ES-I3 (cell line): ENCODE measurements at regions not wholly inside any gene's neighbourhood (a gene's known extent, or its start where the extent isn't known, plus 50 kb on each side); places are given as distances from the start of the nearest gene placed in this dataset.

ENCODE experiments used
- H3K36me3 ChIP-seq: 2 replicates; pipeline ENCODE4 v1.6.1; 2013; ENCODE audit warnings: mild to moderate bottlenecking, low read length, control low read depth, moderate library complexity; ENCODE audit not compliant: insufficient read depth
- H3K4me1 ChIP-seq: 2 replicates; pipeline ENCODE4 v1.6.1; 2013; ENCODE audit warnings: mild to moderate bottlenecking, control low read depth, low read length; ENCODE audit not compliant: insufficient read depth
- H3K9ac ChIP-seq: 2 replicates; pipeline ENCODE4 v1.6.1; 2013; ENCODE audit warnings: low read depth, mild to moderate bottlenecking, low read length, moderate library complexity
- H3K9me3 ChIP-seq: 2 replicates; pipeline ENCODE4 v1.6.1; 2013; ENCODE audit warnings: mild to moderate bottlenecking, low read length, moderate library complexity; ENCODE audit not compliant: control insufficient read depth, insufficient read depth

DNA sequence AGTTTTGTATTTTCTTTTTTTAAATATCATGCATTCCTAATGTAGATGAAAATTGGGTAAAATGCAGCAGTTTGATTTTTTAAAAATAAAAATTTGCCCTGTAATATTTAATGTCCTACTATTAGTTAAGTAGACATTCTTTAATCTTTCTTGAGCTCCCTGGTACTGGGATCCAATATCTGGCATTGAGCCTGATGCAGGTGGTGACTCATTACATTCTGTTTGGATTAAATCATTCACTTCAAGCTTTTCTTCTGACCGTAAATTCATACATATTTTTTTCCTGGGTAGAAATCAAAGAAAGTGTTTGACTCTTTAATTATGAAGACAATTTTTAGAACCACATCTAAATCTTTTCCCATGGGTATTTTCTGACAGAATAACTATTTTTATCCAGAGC is 768.8 kb upstream of the SLC35B3 start:
- Histone ChIP-seq H3K4me1 (no peaks in the 10 kb centered on the region; the same call in 1 of the 2 replicates), H3K9ac (no peak overlapping the region), H3K36me3 (no peaks in the 10 kb centered on the region), H3K9me3 (no peaks in the 10 kb centered on the region)

DNA sequence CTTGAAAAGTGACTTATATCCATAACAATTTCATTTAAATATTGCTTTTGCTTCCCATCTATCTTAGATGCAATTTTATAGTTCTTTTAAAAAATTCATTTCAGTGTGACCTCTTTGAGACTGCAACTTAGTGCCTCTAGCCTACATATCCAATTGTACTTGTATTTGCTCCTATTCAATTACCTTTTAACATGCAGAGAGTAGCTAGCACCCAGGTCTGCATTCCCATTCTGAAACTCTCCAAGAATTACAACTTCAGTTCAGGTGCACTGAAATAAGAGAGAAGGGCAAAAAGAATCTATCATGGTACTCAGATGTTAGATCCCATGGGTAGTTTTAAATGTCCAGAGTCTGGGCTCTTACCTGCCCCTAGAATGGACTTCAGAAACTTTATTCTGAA is 765.4 kb upstream of the SLC35B3 start:
- Histone ChIP-seq H3K4me1 (no peaks in the 10 kb centered on the region; the same call in 1 of the 2 replicates), H3K9me3 (no peaks in the 10 kb centered on the region), H3K9ac (no peak overlapping the region), H3K36me3 (no peaks in the 10 kb centered on the region)

DNA sequence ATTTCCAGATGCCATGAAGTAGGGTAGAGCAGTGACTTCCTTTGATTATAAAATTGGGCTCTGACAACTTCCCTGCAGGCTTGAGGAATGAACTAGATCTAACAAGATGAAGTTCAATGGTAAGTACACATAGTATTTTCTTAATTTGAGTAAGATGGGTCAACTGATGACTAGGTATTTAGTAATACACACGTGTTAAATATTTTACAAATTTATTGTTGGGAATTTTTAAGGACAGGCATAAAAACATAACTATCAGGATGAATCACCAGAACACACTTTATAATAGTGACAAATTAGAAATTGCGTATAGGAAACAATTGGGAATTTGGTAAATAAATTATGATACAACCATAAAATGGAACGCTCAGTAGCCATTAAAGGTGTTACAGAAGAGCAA is 762.4 kb upstream of the SLC35B3 start:
- no peak overlapping the region for H3K9ac ChIP-seq
- no peaks in the 10 kb centered on the region for H3K9me3 ChIP-seq
- no peaks in the 10 kb centered on the region for H3K36me3 ChIP-seq
- H3K4me1 ChIP-seq: no peaks in the 10 kb centered on the region; the same call in 1 of the 2 replicates

DNA sequence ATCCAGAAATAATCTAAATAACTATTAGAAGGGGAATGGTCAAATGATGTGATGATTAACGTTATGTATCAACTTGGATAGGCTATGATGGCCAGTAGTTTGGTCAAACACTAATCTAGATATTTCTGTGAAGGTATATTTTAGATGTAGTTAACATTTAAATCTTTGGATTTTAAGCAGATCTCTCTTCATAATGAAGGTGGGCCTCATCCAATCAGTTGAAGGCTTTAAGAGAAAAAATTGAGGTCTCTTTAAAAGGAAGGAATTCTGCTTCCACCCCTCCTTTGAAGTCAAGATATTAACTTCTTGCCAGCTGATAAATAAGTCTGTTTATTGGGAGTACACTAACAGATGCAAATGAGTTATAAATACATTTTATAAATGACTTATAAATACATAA is 760.0 kb upstream of the SLC35B3 start:
- Histone ChIP-seq H3K36me3 (no peaks in the 10 kb centered on the region), H3K9me3 (no peaks in the 10 kb centered on the region), H3K9ac (no peak overlapping the region), H3K4me1 (no peaks in the 10 kb centered on the region; the same call in 1 of the 2 replicates)

DNA sequence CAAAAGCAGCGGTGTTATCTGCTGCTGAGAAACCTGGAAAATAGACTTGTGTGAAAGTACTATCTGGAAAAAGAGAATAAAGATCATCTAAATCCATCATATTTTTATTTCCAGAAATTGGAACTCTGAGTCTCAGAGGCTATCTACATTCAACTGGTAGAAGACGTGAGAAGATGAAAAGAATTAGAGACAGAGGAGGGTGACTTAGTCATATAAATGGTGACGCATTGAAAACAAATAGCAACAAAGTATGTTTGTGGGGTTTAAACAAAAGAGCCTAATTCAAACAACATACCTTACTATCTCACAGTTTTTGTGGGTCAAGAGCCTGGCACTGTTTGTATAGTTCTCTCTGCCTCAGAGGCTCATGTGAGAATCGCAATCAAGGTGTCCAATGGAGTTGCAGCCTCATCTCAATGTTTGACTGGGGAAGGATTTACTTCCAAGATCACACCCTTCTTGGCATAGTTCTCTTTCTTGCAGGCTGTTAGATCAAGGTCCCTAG is 757.1 kb upstream of the SLC35B3 start:
- Histone ChIP-seq H3K4me1 (no peaks in the 10 kb centered on the region), H3K36me3 (no peaks in the 10 kb centered on the region), H3K9ac (no peak overlapping the region), H3K9me3 (no peaks in the 10 kb centered on the region)

DNA sequence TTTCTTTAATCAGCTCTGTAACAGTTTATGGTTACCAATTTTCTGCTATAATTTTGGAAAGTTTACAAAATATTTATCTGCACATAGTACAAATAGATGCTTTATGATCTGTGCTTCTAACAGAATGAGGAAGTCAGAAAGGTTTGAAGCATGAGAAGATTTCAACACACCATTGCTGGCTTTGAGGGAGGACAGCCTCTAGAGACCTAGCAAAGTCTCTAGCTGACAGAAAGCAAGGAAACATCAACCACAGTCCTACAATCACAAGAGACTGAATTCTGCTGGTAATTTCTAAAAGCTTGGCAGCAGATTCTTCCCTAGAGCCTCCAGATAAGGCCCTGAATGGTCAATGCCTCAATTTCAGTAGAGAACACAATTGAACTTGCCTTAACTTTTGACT is 750.8 kb upstream of the SLC35B3 start:
- no peak overlapping the region for H3K9ac ChIP-seq
- H3K4me1 ChIP-seq: no peaks in the 10 kb centered on the region
- H3K9me3 ChIP-seq: no peaks in the 10 kb centered on the region
- no peaks in the 10 kb centered on the region for H3K36me3 ChIP-seq

DNA sequence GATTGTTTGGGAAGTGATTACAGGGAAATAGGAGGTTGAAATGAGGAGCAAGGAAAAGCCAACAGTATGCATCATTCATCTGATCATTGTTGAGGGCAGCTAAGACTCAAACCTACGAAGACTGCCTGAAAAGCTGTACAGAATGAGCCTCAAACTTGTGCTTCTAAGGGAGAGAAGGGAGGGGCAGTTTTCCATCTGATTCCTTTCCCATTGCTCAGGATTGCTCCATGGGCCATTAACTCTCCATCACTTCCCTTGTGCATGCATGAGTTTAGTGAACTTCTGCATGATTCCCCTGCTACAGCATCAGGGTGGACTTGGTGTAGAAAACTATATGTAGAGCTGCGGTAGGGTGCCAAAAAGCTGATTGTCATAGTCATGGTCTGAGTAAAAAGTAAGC is 742.7 kb upstream of the SLC35B3 start:
- Histone ChIP-seq H3K9me3 (no peaks in the 10 kb centered on the region; the same call in 1 of the 2 replicates), H3K4me1 (no peaks in the 10 kb centered on the region), H3K36me3 (no peaks in the 10 kb centered on the region), H3K9ac (no peak overlapping the region)

DNA sequence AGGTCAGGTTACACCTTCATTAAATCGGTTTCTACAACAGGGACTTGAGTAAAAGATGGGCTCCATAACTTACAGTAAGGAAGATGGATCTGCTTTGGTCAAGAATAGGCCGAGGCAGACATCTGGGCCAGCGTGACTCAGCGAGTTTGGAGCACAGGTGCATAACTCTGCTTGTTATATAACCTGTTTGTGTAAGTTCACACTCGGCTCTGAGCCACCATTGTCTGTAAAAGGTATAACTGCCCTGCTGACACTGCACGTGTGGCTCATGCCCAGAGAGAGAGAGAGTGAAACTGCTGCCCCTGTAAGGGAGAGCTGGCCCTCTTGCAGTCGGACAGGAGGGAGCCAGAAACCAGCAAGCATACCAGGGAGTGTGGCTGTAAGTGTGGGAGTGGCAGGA is 737.9 kb upstream of the SLC35B3 start:
- Histone ChIP-seq H3K4me1 (no peaks in the 10 kb centered on the region), H3K9ac (no peak overlapping the region), H3K36me3 (no peaks in the 10 kb centered on the region), H3K9me3 (no peaks in the 10 kb centered on the region; the same call in 1 of the 2 replicates)

DNA sequence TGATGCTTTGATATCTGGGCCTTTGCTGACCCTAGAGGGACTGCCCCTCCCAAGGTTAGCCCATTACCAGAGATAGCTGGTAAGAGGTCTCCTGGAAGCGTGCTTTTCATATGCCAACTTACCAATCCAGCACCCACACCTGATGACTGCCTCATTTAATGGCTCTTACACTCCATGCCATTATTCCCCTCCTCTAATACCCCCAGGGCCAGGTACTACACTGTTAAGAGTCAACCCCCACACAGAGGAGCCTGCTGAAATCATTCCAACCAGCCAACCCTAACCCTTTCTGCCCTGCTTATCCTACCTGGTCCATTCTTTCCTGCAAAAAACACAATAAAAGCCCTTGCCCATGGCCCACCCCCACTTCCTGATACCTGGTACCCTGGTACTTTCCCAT is 736.8 kb upstream of the SLC35B3 start:
- H3K9ac ChIP-seq: no peak overlapping the region
- no peaks in the 10 kb centered on the region for H3K36me3 ChIP-seq
- H3K4me1 ChIP-seq: no peaks in the 10 kb centered on the region
- H3K9me3 ChIP-seq: no peaks in the 10 kb centered on the region; the same call in 1 of the 2 replicates

DNA sequence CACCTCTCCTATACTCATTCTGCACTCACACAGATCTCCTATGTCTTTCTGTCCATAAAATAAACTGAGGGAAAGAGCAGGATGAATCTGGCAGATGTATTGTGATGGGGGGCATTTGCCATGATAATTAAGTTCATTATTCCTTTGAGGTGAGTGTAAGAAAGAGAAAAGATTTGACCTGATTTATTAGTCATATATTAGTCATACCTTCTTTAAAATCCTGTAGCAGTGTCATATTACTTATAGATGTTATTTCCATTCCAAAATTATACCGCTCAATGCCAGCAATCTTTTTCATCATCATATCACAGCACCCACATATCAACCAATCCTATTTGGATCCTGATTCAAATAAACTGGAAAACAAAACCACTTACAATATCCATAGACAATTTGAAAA is 733.3 kb upstream of the SLC35B3 start:
- no peaks in the 10 kb centered on the region; the same call in 1 of the 2 replicates for H3K9me3 ChIP-seq
- no peaks in the 10 kb centered on the region for H3K36me3 ChIP-seq
- no peaks in the 10 kb centered on the region for H3K4me1 ChIP-seq
- no peak overlapping the region for H3K9ac ChIP-seq

DNA sequence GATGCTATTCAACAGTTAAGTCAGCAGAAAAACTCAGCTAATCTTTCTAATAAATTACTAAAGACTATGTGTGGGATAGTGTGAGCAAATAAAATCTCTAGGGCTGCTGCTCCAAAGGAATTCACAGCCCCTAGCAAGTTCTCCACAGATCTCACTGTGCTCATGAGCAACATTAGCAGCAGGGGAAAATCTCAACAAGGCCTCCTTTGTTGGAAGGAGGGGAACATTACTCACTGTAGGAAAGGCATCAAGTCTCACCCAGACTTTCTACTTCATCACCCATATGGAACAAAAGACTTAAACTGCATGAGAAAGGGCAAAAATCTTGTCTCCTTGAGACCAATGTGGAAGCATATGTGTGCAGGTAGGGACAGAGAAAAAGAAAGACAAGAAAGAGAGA is 726.4 kb upstream of the SLC35B3 start:
- Histone ChIP-seq H3K9me3 (peaks cover 3% of the 10 kb centered on the region), H3K9ac (no peak overlapping the region), H3K4me1 (no peaks in the 10 kb centered on the region), H3K36me3 (no peaks in the 10 kb centered on the region)

DNA sequence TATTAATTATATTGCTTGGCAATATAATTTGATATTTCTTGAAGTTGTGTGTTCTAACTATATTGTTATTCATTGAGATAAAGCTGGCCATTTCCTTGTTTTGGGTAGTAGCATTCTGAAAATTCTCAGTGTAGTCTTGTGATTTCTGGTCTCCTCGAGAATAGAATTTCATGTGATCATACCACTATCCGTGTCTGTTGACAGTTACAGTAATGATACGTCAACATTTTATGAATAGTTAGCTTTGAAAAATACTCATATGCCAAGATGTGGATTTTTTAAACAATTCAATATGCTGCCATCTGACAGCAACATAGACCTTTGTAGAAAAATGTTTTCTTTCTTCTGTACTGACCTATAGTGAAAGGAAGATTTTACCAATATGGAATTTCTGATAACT is 723.7 kb upstream of the SLC35B3 start:
- no peak overlapping the region for H3K9ac ChIP-seq
- no peaks in the 10 kb centered on the region for H3K4me1 ChIP-seq
- H3K9me3 ChIP-seq: peaks cover 3% of the 10 kb centered on the region
- no peaks in the 10 kb centered on the region for H3K36me3 ChIP-seq

DNA sequence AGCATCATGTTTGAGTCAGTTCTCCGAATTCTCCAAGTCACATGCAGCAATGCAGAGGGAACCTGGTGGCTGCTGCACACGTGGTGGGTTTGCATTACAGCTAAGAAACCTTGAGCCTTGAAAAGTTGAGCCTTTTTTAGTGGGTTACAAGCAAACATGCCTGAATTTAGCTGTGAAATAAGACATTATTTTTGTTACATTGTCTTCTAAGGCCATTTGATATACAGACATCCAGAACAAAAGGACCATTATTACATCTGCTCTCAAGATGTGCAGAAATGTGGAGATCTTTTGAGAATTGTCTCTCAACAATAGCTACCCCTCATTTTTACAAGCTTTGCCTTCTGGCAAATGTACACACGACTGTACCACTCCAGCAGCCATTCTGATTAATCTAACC is 720.5 kb upstream of the SLC35B3 start:
- Histone ChIP-seq H3K4me1 (no peaks in the 10 kb centered on the region), H3K9ac (no peak overlapping the region), H3K36me3 (no peaks in the 10 kb centered on the region), H3K9me3 (no peaks in the 10 kb centered on the region)

DNA sequence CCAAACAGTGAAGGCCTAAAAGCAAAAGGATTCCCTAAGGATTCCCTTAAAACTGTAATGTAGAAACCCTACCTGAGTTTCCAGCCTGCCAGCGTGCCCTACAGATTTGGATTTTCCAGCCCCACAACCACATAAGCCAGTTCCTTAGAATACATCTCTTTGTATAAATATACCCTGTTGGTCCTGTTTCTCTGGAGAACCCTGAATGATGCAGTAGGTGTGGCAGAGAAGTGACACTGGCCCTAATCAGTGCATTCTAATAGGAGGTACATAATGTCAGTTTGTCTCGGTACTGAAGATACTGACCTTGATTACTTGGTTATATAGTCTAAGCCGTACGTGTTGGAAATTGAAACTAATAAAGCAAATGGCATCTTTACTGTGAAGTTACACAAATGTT is 707.8 kb upstream of the SLC35B3 start:
- H3K4me1 ChIP-seq: no peaks in the 10 kb centered on the region
- H3K36me3 ChIP-seq: no peaks in the 10 kb centered on the region
- no peaks in the 10 kb centered on the region for H3K9me3 ChIP-seq
- H3K9ac ChIP-seq: no peak overlapping the region

DNA sequence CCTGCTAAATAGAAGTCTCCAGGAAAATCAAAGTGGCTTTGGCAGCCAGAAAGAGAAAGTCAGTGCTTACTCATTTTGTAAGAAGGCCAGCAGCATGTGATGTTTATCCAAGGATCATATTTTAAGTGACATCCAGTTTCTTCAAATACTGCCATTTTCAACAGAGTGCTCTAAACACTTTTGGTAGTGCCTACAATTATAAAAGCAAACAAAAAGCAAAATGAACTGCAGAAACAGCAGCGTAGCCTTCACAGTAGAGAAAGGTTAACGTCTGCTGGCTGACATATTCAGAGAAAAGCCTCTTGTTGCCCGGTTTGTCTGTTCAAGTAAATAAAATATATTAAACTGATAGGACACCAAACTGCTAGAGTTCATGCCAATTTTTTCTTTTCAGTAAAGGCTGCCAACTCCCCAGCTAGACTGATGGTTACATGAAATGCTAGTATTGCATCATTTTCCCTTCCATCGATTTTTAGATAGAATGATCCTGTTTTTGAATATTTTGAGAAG is 705.7 kb upstream of the SLC35B3 start:
- H3K36me3 ChIP-seq: no peaks in the 10 kb centered on the region
- H3K4me1 ChIP-seq: no peaks in the 10 kb centered on the region
- no peak overlapping the region for H3K9ac ChIP-seq
- H3K9me3 ChIP-seq: no peaks in the 10 kb centered on the region

DNA sequence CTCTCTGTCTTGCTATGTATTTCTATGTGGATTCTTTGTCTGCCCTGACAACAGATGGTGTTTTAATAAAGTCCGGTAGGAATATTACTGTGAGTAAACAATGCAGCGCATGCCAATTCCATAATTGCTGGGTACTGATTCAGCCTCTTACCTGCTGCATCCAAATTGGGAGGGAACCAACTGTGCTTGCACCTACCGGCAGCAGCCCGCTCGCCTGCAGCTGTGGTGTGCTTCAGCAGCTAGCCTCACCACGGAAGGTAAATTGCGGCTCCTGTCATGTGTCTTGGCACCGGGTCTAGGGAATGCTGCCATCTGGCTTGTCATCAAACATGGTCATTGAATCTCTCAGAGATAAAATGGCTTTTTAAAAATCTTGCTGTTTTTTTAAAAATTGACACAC is 704.8 kb upstream of the SLC35B3 start:
- Histone ChIP-seq H3K9ac (no peak overlapping the region), H3K4me1 (no peaks in the 10 kb centered on the region), H3K9me3 (no peaks in the 10 kb centered on the region), H3K36me3 (no peaks in the 10 kb centered on the region)
